Myocyte (in vitro differentiated cells): ENCODE measurements at regions not wholly inside any gene's neighbourhood (a gene's known extent, or its start where the extent isn't known, plus 50 kb on each side); places are given as distances from the start of the nearest gene placed in this dataset.

Experiments
- DNase-seq: peaks from one replicate; pipeline ENCODE4 v3.0.0-alpha.2; 2012; ENCODE audit warnings: low read depth

- no peak for DNase-seq
Observed at GRCh38 chr11:45446998-45447397, 160.9 kb upstream of the SYT13 start.

DNA sequence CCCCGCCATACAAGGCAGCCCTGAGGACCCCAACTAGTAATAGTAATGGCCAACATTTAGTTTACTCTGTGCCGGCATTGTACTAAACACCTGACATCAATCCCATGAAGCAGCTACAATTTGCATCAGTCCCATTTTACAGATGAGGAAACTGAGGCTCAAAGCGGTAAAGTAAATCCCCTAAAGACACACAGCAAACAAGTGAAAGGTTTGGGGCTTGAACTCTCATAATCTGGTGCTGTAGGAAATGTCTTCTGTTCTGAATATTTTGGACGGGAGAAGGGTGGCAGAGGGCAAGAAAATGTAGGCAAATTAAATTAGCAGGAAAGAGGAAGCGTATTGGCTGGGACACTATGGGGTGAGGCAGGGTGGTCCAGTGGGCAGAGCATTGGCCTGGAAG is 160.3 kb upstream of the SYT13 start:
- DNase-seq = no peak

DNA sequence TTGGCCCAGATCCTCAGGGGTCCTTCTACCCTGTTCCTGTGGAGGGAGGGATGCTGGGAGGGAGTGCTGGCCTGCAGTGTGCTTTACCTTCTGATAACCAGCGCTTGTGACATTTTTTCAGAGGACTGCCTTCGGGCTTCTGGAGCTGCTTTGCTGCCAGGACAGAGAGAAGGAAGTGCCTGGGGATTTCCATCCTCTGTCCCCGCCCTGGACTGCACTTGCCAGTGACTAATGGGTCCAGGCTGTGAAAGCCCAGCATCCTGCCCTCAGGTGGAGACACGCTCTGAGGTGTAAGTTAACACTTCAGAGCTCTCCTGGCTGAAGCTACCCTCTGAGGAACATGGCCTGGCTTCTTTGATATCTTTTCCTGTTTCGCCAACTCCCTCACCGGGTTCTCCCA is 158.7 kb upstream of the SYT13 start:
- DNase-seq = no peak

DNA sequence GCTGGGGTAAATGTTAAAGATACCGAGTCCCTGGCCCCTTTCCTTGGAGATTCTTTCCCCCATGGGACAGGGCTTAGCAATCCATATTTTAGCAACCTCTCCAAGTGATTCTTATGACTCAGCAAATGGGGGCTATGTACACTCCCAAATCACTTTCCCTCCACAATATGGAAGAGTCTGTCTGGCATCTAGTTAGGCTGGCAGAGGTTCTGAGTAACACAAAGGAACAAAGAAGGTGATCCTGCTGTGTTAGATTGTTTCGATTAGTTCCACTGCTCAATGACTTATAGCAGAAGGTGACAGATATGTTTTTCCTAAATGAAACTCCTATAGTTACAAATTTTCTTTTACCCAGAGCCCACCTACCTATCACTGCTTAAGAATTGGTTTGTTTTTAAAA is 154.0 kb upstream of the SYT13 start:
- no peak for DNase-seq

DNA sequence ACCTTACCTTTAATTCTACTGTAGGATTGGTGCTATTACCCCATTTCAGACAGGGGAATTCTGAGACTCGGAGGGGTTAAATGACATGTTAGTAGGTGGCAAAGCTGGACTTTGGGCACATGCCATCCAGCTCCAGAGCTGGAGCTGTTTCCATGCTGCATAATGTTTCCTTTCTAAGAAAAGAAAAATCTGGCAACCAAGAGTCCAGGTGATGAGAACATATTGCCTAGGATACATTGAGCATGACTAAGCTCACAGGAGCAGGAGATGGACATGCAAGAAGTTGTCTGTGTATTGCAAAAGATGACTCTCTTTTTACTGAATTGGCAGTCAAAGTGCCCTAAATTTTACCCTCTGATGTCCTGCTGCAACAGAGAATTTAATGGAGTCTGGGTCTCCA is 150.8 kb upstream of the SYT13 start:
- no peak for DNase-seq

DNA sequence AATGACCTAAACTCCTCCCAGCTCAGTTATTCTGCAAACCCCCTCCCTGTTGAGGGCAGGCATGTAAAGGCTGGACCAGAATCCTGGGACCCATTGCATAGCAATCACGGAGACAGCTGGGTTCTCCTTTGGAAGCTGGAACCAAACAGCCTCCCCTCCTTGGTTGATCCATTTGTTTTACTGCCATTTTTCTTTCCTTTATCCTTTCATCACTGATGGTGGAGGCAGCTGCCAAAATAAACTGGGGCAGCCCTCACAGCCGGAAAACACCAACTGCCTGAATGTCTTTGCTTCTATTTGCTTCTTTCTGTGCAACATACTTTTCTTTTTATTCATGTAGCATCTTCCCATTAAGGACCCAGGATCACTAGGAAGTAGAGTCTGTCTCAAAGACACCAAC is 150.0 kb upstream of the SYT13 start:
- DNase-seq = no peak

GRCh38 chr11:45435706-45436105 is 149.6 kb upstream of the SYT13 start:
- DNase-seq = no peak

DNA sequence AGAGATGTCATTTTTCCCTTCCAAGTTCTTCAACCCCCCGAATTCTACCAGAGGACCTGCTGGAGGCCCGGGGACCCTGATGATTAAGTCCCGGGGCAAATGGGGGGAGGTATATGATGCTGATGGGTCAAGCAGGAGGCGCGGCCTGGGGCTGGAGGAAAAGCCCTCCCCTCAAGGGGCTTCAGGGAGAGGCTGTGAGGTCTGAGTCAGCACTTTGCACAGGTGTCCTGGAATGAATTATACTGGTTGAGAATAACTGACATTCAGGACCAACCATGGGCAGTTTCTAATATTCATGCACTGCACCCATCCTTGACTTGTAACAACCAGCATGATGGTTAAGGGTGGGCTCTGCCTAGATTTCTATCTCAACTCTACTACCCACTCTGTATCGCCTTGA is 146.8 kb upstream of the SYT13 start:
- DNase-seq = no peak

GRCh38 chr11:45432100-45432499 is 146.0 kb upstream of the SYT13 start:
- no peak for DNase-seq

DNA sequence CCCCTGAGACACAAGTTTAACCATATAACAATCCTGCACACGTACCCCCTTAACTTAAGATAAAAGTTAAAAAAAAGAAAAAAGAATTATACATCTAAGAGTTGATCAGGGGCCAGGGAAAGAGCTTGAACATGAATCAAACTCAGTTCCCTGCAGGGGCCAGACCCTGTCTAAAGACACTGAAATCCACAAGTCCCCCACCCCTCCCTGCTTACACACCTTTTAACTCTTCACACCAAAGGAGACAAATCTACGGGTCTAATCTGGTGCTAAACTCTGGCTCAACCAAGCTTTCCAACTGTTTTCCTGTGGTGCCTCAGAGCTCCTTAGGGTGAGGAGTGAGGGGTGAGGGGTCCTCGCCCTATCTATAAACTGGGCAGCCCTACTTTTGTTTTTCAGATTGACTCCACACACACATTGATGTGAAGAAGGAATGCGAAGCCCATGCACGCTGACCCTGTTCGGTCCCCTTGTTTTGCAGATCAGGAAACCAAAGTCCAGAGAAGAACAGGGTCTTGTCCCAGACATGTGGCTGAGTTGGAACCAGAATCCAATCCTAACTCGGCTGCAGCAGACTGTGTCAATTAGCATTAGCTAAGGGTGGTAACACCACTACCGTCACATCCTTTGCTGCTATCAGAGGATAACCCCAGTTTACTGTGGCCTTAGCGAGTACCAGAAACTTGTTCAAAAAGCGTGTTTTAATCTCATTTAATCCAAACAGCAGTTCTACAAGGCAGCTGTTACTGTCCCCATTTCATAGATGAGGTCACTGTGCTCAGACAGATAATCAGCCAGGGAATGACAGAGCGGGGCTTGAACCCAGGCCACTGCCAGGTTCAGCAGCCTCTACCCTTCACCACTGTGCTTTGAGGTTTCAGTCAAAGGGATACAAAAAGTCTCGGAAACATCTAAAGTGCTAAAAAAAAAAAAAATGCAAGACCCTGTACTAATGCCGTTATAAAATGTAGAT is 145.2 kb upstream of the SYT13 start:
- DNase-seq = no peak

- no peak for DNase-seq
Observed at GRCh38 chr11:45430361-45430760, 144.2 kb upstream of the SYT13 start.

- DNase-seq = no peak
Observed at GRCh38 chr11:45429719-45430118, 143.6 kb upstream of the SYT13 start.

DNA sequence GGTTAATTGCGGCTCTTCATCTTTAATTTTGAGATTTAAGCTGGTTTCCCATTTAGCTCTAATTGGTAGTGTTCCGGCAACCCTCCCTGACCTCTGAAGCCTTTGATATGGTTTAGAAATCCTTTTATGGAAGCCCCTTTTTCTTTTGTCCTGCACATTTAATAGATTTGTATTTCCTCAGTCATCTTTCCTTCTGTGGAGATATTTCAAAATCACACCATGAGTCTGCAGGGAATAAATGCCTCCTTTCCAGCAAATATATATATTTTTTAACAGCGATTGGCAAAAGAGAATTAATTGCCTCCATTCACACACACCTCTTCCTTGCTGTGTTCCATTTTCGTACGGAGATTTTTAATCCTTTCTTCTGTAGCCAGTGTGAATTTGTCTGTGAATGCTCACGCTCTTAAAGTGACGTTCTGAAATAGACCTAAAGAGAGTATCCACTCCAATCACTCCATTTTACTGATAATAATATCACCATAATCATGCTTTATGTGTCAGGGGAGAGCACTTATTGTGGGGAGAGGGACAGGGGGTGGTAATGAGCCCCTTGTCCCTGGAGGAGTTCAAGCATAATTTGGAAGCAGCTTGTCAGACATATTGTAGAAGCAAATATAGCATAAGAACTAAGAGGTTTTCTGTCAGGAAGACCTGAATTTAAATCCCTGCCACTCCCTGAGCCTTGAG is 142.5 kb upstream of the SYT13 start:
- no peak for DNase-seq

DNA sequence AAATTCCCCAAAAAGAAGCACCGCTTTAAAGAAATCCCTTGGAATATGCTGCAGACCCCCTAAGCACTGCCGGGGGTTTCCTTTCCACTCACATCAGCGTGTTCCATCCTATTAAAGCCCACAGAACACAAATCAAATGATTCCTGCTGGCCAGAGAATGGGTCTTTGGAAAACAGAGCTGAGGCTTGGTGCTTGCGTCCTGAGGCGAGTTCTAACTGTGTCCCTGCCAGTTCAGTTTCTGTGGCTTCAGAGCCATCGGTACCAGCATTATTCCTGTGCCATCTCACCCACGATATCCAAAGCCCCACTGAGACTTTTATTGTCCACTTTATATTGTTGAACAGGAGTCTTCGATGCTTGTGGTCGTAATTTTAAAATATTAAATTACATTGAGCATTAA is 142.0 kb upstream of the SYT13 start:
- DNase-seq = no peak

- DNase-seq = no peak
Observed at GRCh38 chr11:45424411-45425180, 138.5 kb upstream of the SYT13 start.

- no peak for DNase-seq
Observed at GRCh38 chr11:45423475-45424120, 137.5 kb upstream of the SYT13 start.

GRCh38 chr11:45423036-45423435 is 136.9 kb upstream of the SYT13 start:
- no peak for DNase-seq

DNA sequence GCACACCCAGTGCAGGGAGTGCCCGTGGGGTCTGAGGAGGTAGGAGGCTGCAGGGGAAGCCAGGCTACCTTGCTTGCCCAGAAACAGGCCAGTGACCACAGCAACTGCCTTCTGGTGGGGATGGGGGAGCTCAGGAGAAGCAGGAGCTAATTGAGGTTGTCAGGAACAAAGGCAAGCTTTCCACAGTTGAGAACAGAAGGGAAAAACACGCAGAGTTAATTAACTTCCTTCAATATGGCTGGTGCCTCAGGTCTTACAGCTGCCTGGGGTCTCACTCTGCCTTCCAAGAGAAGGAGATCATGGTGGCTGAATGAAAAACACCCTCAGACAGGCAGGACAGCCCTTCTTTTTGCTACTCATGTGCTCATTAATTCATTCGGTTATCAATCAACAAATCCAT is 127.9 kb upstream of the SYT13 start:
- no peak for DNase-seq

GRCh38 chr11:45413156-45413858 is 127.2 kb upstream of the SYT13 start:
- no peak for DNase-seq

DNA sequence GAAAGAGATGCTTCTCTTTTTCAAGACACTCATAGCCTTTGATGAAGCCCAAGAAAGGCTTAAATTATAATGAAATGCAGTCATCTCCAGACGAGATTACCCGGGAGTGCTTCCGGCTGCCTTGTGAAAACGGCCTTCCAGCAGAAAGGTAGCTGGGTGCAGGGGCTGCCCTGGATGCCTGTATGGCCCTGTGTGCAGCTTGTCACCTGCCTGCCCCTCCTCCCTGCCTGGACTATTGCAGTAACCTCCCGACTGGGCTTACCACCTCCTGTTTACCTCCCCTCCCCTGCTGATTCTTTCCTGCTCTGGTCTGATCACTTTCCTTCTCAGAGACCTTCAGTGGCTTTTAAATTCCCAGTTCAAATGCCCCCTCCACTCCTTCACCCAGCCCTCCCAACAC is 126.4 kb upstream of the SYT13 start:
- DNase-seq = no peak

- no peak for DNase-seq
Observed at GRCh38 chr11:45412051-45412471, 125.9 kb upstream of the SYT13 start.
